RPMI7951 (cell line): ENCODE measurements at regions not wholly inside any gene's neighbourhood (a gene's known extent, or its start where the extent isn't known, plus 50 kb on each side); places are given as distances from the start of the nearest gene placed in this dataset.
A peak's percentile ranks its signal among the peaks of the same experiment; 100 is the strongest.

Source experiments
- DNase-seq: peaks from one replicate; pipeline ENCODE4 v3.0.0-alpha.2; 2012; ENCODE audit warnings: low read depth

DNA sequence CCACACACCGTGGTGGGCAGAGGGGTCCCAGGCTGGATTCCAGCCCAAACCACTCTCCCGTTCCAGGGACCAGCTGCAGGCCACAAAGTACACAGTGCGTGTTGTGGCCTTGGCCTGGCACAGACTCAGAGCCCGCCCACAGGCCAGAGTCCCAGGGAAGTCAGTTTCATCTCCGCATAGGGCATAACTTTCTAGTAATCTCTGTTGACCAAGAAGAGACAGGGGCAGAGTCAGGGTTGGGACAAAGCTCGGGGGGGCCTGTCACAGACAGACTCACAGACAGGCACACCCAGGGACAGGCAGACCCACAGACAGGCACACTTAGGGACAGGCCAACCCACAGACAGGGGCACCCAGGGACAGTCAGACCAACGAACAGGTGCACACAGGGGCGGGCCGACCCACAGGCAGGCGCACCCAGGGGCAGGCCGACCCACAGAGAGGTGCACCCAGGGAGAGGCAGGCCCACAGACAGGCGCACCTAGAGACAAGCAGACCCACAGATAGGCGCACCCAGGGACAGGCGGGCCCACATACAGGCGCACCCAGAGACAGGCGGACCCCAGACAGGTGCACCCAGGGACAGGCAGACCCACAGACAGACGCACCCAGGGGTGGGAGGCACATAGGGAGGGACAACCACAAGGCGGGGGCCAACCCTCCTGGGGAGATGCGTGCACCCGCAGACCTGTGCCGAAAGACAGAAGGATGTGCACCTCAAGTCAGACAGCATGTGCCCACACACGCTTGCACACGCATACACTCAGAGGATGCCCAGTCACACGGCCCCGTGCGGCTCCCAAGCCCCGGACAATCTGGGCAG, 323.3 kb upstream of the RTL1 start:
- DNase-seq: no peak

DNA sequence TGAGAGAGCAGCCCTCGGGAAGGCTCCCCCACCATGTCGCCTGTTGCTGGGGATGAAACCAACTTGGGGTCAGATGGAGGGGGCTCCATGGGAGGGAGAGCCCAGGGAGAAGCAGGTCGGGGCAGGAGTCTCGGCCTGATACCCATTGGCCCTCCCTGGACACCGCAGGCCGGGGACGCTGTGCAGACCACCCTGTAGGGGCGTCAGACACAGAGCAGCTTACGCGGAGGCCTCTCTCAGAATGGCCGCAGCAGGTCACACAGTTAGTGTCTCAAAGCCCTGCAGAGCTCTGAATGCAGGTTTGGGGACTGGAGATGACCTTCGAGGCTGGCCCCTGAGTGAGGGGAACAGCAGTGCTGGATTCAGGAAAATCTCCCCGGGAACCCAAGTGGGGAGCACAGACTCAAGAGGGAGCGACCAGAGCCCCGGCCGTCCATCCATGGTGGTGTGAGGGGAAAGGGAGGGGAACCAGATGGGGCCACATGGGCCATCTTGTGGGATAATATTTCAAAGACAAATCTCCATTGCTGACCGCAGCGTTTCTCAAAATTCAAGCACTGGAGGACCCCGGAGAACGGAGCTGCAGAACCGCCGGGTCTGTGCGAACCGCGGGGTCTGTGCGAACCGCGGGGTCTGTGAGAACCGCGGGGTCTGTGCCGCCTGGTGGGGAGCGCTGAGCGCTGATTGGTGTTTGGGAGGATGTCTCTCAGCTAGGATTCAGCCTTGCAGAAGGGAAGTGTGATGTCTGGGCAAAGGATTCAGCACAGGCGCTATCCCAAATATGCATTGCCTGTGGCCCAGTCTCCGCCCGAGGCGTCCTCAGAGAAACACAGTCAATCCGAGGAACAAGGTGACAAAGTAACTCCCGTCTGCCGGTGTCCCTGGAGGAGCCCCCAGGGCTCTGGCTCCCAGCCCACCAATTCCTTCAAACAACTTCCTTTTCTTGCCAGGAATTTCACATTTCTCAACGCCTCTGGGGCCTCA, 324.4 kb upstream of the RTL1 start:
- DNase-seq: no peak

DNA sequence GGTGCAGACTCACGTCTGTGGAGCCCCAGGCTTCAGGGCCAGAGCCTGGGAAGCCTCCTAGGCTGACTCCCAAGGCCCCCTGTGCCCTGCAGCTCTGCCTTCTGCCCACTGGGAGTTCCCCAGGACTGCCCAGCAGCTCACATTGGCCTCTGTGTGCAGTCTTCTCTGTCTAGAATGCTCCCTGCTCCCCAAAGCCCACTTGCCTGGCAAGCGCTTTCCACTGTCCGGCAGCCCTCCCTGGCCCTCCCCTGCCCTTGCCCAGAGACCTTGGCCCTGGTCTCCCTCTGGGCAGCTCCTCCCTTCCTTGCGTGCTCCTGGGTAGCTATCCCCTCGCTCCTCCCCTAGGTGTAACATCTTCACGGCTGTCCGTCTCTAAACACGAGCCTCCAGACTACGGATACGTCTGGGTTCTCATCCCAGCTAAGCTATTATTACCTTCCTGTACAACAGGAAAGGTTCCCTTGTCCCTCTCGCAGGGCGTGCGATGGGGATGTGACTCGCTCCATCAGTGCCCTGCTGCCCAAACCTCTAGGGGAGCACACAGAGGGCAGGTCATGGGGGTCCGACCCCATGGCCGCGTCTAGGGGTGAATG, 325.5 kb upstream of the RTL1 start:
- no peak for DNase-seq

DNA sequence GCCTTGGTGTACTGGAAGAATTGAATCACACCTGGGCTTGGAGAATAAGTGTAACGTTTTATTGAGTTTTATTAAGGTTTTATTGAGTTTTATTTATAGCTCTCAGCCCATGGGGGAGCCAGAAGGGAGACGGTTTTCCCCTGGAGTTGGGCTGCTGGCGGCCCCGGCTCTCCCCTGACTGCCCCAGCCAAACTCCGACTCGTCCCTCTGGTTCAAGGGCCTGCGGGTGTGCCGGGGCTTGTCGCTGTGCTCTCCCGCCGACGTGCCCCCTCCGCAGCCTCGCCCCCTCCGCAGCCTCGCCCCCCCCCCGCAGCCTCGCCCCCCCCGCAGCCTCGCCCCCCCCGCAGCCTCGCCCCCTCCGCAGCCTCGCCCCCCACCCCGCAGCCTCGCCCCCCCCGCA, 326.1 kb upstream of the RTL1 start:
- no peak for DNase-seq

DNA sequence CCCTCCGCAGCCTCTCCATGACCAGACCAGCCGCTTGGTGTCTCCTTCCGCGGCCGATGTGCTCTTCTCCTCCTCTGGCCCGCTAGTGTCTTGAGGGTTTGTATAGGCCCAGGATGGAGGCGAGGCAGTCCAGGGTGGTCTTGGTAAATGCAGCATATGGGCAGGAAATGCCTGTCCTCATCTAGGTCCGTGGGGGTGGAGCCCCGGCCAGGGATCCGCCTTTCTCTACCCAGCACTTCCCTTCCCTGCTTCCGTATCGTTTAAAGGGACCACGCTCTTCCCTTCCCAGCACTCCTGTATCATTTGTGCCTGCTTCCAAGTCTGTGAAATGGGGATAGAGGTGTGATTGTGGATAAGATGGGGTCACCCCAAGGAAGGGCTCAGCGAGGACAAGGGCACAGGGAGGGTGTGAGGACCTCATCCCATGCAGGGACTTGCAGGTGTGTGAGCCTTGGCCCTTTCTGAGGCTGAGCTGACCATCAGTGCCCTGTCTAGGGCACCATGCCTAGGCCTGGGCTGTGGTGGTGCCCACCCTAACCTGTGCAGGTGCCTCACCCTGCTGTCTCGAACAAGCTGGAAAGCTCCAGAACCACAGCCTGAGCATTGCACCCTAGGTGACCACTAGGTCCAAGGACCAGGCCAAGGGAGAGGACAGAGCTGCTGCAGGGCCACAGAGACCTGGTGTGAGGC, 326.8 kb upstream of the RTL1 start:
- DNase-seq: no peak

DNA sequence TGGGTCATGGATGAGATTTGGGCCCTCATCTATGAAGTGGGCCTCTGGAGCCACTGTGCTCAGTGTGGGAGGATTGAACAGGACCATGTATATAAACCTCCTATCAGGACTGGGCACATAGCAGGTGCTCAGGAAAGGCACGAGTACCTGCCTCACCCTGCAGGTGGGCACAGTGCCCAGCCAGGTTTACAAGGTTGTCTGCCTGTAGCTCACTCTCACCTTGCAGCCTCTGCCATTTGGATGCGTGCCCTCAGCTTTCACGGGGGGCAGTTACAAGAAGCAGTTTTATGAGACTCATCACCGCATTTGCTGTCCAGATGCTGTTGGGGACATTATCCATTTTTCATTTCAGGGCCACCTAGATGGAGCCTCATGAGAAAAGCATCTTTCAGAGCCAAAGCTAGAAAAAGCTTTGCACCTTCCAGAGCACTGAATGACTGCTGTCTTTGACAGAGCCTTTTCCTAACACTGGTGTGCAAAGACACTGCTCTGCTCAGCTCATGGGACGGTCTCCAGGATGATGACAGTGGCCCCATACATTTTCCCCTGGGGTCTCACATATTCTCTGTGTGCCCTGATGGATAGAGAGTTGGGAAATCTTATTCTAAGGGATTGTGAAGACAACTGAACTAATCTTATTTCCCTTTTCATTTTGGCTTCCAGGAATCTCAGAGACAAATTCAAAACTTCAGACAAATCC, 327.5 kb upstream of the RTL1 start:
- DNase-seq: no peak

DNA sequence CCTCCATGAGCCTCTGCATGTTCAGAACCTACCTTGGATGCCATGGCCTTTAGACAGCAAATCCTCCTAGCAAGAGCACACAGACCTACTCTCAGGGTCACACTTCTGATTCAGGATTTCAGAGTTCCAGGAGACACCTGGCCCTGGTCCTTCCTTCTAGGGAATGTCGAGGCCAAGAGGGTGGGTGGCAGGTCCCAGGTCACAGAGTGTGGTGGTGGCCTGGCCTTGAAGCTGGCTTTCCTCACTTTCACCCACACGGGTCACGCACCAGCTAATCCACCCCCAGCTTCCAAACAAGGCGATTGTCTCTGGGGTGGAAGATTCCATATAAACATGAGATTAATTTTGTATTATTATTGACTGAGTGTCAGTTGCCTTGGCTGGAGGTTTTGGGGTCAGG, 328.3 kb upstream of the RTL1 start:
- DNase-seq: no peak

DNA sequence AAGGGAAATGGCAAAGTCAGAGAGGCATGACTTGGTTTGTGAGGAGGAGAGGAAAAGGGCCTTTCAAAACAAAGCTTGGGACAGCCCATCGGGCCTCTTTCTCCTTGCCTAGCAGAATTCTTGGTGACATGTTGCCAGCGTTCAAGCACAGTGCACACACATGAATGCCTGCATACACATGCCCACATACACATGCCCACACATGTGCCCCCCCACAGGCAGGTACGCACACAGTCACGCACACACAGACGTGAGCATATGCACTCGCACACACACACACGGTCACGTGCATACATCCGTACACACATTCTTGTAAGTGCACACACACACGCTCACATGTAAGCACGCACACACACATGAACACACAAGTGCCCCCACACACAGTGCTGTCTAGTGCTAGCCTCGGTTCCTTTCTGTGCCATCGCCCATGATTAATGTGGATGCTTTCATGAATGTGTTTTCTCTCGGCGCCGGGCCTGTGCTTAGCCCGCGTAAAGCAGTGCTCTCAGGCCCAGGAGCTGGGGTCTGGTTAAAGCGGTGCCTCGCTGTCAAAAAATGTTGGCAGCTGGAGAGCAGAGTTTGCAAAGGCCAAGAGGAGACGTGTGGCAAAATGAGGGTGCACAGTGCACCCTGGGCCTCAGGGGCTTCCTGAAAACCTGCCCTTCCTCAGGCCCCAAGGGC, 328.8 kb upstream of the DIO3 start:
- no peak for DNase-seq

DNA sequence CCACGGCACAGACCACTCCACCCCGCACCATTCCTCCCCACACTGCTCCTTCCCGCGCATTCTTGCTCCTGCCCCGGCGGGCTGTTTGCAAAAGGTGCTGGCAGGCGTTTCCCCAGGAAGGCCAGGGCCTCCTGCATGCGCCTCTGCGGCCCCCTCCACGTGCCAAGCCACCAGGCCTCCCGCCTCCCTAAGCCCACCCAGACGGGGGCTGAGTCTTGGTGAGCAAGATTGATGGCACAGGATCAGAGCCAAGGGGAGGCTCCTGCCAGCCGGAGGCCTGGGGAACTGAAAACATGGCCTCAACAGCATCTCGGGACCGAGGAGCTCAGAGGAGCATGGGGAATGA, 328.3 kb upstream of the DIO3 start:
- DNase-seq: no peak

DNA sequence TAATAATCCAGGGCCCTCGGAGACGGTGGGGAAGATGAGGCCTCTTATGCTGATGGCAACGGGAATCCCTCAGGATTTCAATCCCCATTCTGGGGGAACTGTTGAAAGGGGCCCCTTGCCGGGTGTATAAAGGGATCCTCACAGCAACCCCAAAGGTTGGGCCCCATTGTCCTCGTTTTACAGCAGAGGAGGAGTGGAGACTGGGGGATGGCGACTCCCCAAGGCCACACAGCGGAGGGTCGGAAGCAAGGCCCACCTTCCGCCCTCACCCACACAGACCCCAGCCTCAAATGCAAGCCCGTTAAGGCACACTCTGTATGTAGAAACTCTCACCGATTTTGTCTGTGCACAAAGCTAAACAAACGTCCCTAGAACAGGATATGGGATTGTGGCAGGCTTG, 327.9 kb upstream of the DIO3 start:
- DNase-seq: no peak

DNA sequence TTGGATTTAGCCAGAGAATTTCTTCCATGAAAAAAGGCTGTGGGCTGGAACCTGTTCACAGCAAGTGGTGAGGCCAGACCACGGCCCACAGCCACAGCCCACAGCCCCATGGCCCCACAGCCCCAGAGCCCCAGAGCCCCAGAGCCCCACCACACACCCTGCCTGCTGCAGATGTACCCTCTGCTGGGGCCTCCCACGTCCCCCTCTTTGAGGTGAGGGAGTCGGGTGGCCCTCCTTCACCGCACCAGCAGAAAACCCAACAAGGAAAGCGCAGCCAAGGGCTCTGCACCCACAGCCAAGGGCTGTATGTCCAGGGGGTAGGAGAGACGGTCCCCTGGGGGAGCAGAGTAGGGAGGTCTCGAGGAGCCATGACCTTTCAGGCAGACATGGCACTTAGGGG, 327.5 kb upstream of the DIO3 start:
- no peak for DNase-seq

DNA sequence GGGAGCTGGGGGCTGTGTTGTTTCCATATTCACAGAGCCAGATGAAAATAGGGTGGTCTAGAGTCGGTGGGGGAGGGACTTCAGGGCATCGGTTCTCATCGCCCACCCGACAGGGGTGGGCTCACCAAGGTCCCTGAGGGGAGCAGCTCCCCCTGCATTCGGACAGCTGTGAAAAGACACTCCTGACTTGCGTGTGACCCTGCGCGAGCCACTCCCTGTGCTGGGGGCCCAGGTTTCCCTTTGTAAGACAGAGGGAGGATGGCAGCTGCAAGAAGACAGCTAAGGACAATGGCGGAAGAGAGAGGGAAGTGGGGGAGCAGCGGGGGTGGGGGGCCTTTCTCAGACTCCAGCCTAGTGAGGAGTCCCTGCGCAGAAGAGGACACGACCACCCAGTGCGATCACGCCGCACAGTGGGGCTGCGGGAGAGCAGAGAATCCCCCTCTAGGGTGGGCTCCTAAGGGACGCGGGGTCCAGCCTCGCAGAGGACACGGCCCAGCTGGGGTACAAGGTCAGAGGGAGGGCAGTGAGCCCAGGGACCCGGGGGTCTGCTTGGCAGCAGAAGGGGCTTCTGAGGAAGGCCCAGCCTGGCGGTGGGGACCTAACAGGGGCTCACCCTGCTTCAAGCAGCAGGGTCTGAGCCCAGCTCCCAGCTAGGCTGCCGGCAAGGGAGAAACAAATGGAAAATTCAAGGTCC, 326.9 kb upstream of the DIO3 start:
- no peak for DNase-seq

DNA sequence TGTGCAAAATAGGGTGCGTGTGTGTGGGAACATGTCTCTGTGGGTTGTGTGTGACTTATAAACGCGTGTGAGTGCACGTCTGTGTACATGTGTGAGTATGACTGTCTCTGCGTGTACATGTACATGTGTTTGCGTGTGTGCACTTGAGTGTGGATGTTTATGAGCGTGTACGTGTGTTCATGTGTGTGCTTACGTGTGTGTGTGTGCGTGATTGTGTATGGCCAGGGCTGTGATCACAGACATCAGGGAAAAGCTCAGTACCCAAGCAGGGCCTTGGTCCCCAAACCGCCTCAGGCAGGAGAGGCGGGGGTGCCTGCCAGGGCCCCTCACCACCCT, 326.3 kb upstream of the DIO3 start:
- no peak for DNase-seq

DNA sequence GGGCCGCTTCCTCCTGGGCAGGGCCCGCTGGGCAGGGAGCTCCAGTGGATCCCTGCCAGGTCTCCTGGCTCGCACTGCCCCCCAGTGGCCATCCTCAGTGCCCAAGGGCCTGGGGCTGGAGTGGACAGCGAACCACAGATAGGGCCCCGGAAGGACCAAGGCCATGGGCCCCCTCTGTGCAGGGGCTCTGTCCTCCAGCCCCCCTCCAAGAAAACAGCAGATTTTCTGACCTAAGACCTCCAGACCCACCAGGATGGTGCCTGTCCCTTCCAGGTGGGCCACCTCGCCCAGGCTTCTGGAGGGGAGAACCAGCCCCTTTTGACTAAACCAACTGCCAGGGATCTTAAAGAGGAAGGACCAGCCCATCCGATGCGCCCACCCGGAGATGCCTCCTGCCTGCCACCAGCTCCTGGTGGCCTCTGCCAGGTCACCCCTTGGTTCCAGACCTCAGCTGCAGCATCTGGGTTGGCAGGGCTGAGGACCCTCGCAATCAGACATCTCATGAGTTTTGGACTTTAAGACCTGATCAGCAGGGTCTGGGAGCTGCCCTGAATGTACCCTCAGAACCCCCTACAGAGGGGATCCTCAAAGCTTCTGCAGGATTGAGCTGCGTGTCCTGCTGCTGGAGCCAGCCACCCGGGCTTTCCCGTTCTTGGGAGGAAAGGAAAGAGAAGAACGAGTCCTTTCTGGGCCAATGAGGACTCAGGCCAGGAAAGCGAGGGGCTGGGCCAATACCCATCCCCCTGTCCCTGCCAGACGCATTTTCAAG, 325.8 kb upstream of the DIO3 start:
- peak; percentile 31 for DNase-seq

DNA sequence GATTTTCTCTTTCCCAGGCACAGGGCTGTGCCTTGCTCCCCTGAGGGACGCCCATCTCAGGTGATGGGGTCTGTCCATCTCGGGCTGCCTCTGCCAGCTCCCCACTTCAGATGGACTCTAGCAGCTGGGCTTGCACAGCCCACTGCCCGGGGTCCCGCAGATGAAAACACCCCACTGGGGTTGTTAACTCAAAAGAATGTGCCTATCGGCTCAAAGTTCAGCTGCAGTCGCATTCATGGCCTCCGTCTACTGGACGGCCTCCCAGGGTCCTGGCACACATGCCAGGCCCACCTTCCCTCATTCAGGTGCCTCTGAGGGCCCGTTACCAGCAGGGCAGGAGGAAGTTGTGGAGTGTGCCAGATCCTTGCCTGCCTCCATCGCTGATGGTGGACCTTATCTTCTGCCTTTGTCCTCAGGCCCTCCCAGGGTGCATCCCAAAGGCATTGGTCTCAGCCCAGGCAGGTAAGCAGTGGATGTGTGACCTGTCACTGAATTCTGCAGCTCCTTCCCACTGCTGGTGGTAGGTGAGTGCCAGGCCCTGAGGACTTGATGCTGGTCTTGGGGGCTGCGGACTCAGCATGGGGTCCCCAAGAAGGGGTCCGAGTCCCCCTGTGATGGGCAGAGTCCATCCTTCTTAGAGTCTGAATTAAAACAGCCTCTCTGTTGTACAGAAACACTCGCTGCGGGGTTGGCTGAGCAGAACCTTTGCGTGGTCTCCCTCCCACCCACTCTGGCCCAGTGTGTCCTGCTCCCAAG, 324.6 kb upstream of the DIO3 start:
- no peak for DNase-seq

DNA sequence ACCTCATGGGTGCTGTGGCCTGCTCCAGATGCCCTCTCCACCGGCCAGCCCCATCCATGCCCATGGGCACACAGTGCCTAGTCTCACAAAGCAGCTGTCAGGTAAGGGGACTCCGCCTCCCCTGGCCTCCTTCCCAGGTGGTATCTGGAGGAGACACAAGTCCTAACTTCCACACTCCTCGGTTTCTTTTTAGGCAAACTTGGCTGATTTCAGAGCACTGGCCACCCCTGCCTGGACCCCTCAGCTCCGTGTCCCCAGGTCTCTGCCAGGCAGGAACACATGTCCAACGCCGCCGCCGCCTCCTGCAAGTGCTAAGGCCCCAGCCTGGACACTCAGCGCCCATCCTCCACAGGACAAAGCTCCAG, 324.1 kb upstream of the DIO3 start:
- no peak for DNase-seq

DNA sequence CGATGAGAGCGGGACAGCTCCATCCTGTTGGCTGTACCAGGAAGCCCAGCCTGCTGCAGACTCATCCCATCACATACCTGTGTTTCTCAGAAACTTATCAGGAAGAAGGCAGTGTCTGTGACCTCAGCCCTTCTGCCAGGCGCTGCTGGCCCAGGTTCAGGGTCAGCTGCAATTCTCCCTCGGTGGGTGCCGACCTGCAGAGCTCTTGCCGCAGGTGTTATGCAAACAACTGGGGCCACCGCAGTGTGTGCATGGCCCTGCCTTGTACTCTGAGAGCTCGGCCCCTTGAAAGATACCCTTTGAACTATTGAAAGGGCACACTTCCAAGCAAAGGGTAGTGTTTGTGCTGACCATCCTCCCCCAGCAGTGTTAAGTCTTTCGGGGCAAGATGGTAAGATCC, 322.2 kb upstream of the DIO3 start:
- no peak for DNase-seq

DNA sequence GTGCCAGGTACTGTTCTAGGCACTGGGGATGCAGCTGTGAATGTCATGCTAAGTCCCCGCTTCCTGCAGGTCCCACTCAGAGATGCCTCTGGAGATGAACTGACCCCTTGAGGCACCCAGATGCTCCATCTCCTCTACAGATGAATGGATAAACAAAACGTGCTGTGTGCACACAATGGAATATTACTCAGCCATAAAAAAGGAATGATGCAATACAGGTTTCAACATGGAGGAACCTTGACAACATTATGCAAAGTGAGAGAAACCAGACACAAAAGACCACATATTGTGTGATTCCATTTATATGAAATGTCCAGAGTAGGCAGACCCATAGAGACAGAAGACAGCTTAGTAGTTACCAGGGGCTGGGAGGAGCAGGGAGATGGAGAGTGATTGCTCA, 320.1 kb upstream of the DIO3 start:
- no peak for DNase-seq

DNA sequence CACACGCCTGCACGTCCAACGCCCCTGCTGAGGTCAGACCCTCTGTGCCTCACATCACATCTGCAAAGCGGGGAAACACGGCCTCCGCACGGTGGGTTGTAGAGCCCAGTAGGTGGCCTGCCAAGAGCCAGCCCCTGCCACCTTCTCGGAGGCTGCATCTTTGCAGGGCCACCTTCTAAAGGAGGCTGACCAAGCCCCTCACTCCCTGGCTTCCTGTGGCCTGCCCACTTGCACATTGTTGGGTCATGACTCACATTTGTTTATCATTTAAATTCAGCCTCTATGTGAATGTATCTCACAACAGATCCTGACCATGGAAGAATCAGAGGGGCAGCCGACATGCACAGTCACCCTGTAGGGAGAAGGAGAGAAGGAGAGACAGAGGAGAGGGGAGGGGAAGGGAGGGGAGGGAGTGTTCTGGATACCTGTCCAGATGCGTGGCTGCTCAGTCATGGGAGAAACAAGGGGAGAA, 319.5 kb upstream of the DIO3 start:
- no peak for DNase-seq
